ENCODE measurements at regions not wholly inside any gene's neighbourhood (a gene's known extent, or its start where the extent isn't known, plus 50 kb on each side); places are given as distances from the start of the nearest gene placed in this dataset.

- no peak overlapping the region for H3K4me3 ChIP-seq (ENCODE audit: low read length)
- DNase-seq (ENCODE audit: low read depth, low spot score): no peak
Observed at GRCh38 chr3:7879572-7879971, 622.1 kb upstream of the LMCD1 start.

GRCh38 chr3:7881946-7882345 is 619.7 kb upstream of the LMCD1 start:
- no peak overlapping the region for H3K4me3 ChIP-seq (ENCODE audit: low read length)
- DNase-seq (ENCODE audit: low read depth, low spot score): no peak

GRCh38 chr3:7897655-7898054 is 604.0 kb upstream of the LMCD1 start:
- no peak overlapping the region for H3K4me3 ChIP-seq (ENCODE audit: low read length)
- no peak for DNase-seq (ENCODE audit: low read depth, low spot score)

- no peak overlapping the region for H3K4me3 ChIP-seq (ENCODE audit: low read length)
- no peak for DNase-seq (ENCODE audit: low read depth, low spot score)
Observed at GRCh38 chr3:7913283-7913682, 588.3 kb upstream of the LMCD1 start.

GRCh38 chr3:7915356-7915755 is 586.3 kb upstream of the LMCD1 start:
- no peak for DNase-seq (ENCODE audit: low read depth, low spot score)
- no peak overlapping the region for H3K4me3 ChIP-seq (ENCODE audit: low read length)

- DNase-seq (ENCODE audit: low read depth, low spot score): no peak
- H3K4me3 ChIP-seq (ENCODE audit: low read length): no peak overlapping the region
Observed at GRCh38 chr3:7917443-7918151, 584.0 kb upstream of the LMCD1 start.

GRCh38 chr3:7920211-7920610 is 581.4 kb upstream of the LMCD1 start:
- no peak overlapping the region for H3K4me3 ChIP-seq (ENCODE audit: low read length)

GRCh38 chr3:7924228-7924627 is 577.4 kb upstream of the LMCD1 start:
- H3K4me3 ChIP-seq (ENCODE audit: low read length): no peak overlapping the region
- no peak for DNase-seq (ENCODE audit: low read depth, low spot score)

More at GRCh38 chr3:7920211-7920610, 581.4 kb upstream of the LMCD1 start:
- no peak for DNase-seq (ENCODE audit: low read depth, low spot score)

- H3K4me3 ChIP-seq (ENCODE audit: low read length): no peak overlapping the region
- no peak for DNase-seq (ENCODE audit: low read depth, low spot score)
Observed at GRCh38 chr3:7927015-7927414, 574.6 kb upstream of the LMCD1 start.

- no peak overlapping the region for H3K4me3 ChIP-seq (ENCODE audit: low read length)
- no peak for DNase-seq (ENCODE audit: low read depth, low spot score)
Observed at GRCh38 chr3:7927864-7928263, 573.8 kb upstream of the LMCD1 start.

GRCh38 chr3:7929319-7929889 is 572.2 kb upstream of the LMCD1 start:
- DNase-seq (ENCODE audit: low read depth, low spot score): no peak

GRCh38 chr3:7934362-7934761 is 567.3 kb upstream of the LMCD1 start:
- H3K4me3 ChIP-seq (ENCODE audit: low read length): no peak overlapping the region
- DNase-seq (ENCODE audit: low read depth, low spot score): no peak

More at GRCh38 chr3:7929319-7929889, 572.2 kb upstream of the LMCD1 start:
- H3K4me3 ChIP-seq (ENCODE audit: low read length): no peak overlapping the region

- no peak overlapping the region for H3K4me3 ChIP-seq (ENCODE audit: low read length)
- DNase-seq (ENCODE audit: low read depth, low spot score): no peak
Observed at GRCh38 chr3:7947930-7948329, 553.7 kb upstream of the LMCD1 start.

GRCh38 chr3:7950890-7951289 is 550.7 kb upstream of the LMCD1 start:
- no peak for DNase-seq (ENCODE audit: low read depth, low spot score)

GRCh38 chr3:7953449-7954014 is 548.1 kb upstream of the LMCD1 start:
- no peak overlapping the region for H3K4me3 ChIP-seq (ENCODE audit: low read length)
- DNase-seq (ENCODE audit: low read depth, low spot score): no peak

More at GRCh38 chr3:7950890-7951289, 550.7 kb upstream of the LMCD1 start:
- no peak overlapping the region for H3K4me3 ChIP-seq (ENCODE audit: low read length)

- H3K4me3 ChIP-seq (ENCODE audit: low read length): no peak overlapping the region
- no peak for DNase-seq (ENCODE audit: low read depth, low spot score)
Observed at GRCh38 chr3:7957024-7957423, 544.6 kb upstream of the LMCD1 start.

- DNase-seq (ENCODE audit: low read depth, low spot score): no peak
- no peak overlapping the region for H3K4me3 ChIP-seq (ENCODE audit: low read length)
Observed at GRCh38 chr3:7959094-7959493, 542.5 kb upstream of the LMCD1 start.

- no peak overlapping the region for H3K4me3 ChIP-seq (ENCODE audit: low read length)
- DNase-seq (ENCODE audit: low read depth, low spot score): no peak
Observed at GRCh38 chr3:7960601-7961000, 541.0 kb upstream of the LMCD1 start.

GRCh38 chr3:7962301-7962700 is 539.3 kb upstream of the LMCD1 start:
- DNase-seq (ENCODE audit: low read depth, low spot score): no peak
- no peak overlapping the region for H3K4me3 ChIP-seq (ENCODE audit: low read length)

- no peak overlapping the region for H3K4me3 ChIP-seq (ENCODE audit: low read length)
- peak; percentile 2 for DNase-seq (ENCODE audit: low read depth, low spot score)
Observed at GRCh38 chr3:7964899-7965298, 536.7 kb upstream of the LMCD1 start.

- DNase-seq (ENCODE audit: low read depth, low spot score): no peak
- H3K4me3 ChIP-seq (ENCODE audit: low read length): no peak overlapping the region
Observed at GRCh38 chr3:7973006-7973405, 528.6 kb upstream of the LMCD1 start.

All from Jurkat, Clone E6-1 (cell line).